CD4-positive, alpha-beta T cell treated with Interleukin-6 for 4 hours (primary cell): ENCODE measurements at regions not wholly inside any gene's neighbourhood (a gene's known extent, or its start where the extent isn't known, plus 50 kb on each side); places are given as distances from the start of the nearest gene placed in this dataset.
"Not testable (repeated sequence)": the region's sequence is repeated elsewhere in the genome, so short reads cannot be mapped to it uniquely, and the experiment has no call there.

ENCODE experiments used
- DNase-seq: peaks from one replicate; pipeline ENCODE4 v3.0.0-alpha.2; 2020; ENCODE audit warnings: mixed read lengths

DNA sequence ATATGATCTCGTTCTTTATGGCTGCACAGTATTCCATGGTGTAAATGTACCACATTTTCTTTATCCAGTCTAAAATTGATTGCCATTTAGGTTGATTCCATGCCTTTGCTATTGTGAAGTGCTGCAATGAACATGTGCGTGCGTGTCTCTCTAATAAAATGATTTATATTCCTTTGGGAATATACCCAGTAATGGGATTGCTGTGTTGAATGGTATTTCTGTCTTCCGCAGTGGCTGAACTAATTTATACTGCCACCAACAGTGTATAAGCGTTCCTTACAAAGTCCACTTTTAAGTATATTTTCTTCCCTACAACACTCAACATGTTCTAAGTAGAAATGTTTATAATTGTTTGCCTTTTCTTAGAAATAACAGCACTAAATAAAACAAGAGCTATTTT is 521.9 kb downstream of the DTWD2 start:
- no peak for DNase-seq

DNA sequence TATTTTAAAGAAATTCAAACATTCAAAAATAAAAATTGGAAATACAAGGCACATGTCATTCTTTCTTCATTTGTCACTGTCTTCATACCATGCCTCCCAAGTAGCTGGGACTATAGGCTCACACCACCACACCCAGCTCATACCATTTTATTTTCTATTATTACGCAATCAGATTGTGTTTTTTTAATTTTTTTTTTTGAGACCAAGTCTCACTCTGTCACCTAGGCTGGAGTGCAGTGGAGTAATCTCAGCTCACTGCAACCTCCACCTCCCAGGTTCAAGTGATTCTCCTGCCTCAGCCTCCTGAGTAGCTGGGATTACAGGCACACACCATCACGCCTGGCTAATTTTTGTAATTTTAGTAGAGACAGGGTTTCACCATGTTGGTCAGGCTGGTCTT is 526.1 kb downstream of the DTWD2 start:
- DNase-seq: not testable (repeated sequence)

DNA sequence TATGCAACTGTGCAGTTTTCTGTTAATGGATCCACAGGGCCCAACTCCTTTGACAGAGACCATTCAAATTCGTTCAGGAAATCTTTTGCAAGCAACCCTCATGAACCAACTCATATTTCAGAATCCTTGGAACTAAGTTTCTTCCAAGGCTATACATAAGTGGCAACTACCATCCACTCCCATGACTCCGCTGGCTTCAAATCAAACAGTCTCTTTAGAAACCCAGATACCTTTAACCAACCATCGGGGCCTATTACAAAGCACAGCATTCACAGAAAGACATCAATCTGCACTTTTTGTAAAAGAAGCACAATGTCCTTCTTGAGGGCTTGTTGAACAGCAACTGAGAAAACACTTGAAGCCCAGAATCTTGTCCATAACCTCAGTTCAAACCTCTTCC is 526.9 kb downstream of the DTWD2 start:
- DNase-seq: no peak

DNA sequence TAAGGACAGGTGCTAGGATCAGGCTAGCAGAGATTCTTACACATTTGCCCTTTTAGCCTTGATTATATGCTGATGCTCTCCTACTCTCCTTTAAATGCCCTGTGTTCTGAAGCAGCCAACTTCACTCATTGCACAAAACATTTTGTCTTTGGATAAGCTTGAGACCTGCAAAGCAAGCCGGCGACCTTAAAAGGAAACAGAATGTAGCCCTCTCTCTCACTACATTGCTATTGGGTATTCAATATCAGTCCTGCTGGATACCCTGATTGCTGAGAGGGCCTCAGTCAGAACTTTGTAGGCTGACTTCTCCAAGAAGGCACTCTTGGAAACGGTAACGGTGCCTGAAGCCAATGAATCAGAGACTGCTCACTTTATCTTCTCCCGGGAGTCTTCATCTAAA is 528.9 kb downstream of the DTWD2 start:
- no peak for DNase-seq

DNA sequence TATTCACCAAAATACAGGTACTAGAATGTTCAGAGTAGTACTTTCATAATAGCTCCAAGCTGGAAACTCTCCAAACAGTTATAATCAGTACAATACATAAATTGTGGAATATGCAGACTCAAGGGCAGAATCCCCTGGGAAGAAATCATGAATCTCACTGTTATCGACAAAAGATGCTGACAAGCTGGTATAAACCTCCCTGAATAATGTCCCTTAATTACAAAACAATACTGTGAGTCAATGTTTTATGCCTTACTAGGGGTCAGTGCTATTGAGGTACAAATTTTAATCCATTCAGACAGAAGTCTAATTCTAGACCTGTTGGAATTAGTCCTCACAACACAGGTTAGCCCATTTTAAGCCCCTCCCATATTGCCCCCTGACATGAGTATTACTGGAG is 532.3 kb downstream of the DTWD2 start:
- DNase-seq: no peak

DNA sequence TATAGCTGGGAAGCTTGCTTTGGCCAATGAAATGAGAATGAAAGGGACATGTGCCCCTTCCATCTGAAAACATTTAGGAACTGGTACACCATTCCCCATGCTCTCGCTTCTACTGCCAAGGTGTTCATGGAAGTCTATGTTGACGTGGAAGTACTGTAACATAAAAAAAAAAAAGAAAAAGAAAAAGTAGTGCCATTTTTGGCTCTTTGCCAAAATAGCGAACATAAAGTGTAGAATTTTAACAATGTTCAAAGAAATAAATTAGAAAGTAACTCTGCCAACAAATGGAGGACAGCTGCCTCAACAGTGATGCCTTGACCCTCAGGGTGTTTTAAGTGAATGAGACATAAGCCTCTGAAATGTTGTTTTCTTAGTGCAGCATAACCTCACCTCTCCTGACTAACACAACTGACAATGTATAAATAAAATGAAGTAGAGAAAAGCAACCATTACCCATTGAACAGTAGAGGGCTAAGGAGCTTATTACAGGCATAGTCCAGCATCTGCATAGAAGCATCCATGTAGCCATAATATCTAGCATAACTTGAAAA is 536.6 kb downstream of the DTWD2 start:
- DNase-seq: no peak

DNA sequence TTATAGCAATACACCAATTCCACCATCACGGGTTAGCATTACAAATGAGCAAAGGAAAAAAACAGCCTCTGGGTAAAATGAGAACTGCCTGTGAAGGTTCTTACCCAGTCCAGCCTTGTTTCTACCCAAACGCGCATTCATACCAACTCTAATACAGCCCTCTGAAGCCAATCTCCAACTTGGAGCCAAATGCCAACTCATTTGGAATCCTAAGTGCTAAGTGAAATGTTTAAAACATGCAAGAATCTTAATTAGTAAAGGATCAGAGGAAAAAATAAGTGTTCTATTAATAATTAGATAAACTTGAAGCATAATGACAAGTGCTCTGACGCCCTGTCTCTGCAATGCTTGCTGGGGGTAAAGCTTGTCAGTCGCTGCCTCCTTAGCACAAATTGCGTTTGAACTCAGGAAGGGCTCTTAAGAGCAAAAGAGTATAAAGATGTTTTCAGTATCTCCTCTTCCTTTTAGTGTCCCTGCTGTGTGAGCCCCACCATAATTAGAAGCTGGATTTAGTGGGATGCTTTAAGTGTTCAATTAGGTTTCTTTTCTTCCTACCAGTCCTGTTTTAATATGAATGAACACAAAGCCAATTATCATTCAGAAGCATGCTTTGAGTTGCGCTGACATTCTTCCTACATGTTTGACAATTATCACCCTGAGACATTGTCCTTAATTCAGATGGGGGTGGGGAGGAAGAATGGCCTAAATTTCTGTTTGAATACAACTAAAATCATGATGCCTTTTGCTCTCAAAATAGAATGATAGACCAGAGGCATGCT is 537.6 kb downstream of the DTWD2 start:
- no peak for DNase-seq

DNA sequence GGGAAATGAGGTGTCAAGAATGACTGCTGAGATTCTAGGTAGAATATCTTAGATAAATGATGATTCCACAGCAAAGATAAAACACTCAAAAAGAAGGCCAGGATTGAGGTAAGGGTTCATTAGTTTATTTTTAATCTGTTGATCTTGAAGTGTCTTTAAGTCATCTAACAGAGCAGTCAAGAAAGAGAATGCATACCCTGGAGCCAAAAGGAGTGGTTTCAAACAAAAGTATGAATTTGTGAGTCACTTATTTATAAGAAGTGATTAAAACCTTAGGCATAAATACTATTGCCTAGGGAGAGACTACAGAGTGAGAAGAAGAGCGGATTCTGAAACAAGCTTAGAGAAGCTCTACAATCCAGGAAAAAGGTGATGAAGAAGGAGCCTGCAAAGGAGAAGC is 541.0 kb downstream of the DTWD2 start:
- no peak for DNase-seq

DNA sequence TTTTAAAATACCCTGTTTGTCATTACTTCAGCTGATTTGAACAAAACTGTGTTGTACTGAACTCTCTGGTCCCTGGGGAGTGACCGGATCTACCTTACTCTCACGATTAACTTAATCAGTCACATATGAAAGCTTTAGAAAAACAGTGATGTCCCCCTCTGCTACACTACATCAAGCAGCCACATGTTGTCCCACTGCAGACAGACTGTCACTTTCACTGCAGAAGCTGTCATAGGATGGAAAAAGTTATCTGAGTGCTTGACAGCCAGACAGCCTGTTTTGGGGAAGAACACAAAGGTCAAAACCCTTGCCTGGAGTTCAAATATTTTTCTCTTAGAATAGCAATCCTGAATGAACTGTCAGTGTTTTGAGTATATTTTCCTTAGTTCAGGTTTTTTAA is 546.4 kb downstream of the DTWD2 start:
- DNase-seq: no peak

DNA sequence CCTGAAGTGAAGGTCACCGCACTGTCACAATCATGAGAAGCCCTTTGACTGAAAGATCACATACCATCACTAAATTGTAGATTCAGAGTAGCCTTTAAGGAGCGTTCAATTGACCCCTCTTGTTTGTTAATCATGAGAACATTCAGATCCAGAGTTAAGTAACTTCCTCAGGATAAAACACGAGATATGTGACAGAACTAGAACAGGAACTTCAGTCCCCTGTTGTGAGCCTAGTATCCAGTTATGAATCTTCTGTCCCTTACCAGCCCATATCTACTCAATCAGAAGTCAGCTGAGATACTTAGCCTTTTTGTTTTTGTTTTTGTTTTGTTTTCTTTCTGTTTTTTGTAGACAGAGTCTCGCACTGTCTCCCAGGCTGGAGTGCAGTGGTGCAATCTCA is 547.3 kb downstream of the DTWD2 start:
- no peak for DNase-seq

DNA sequence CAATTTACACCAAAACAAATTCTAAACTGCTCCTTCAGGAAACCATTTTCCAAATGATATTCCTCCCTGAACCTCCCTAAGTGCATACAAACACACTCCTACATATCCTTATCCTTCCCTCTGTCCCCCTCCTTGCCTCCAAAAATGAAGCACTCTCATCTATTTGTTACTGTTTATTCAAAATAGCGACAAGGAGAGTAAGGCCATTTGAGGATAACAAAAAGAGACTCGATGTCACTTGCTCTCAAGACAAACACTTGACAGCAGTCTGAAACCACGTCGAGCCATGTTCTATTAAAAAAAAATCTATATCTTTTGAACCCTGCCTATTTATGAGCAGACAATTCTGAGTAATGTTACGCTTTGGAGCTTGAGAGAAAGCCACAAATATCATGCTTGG is 547.9 kb downstream of the DTWD2 start:
- no peak for DNase-seq

DNA sequence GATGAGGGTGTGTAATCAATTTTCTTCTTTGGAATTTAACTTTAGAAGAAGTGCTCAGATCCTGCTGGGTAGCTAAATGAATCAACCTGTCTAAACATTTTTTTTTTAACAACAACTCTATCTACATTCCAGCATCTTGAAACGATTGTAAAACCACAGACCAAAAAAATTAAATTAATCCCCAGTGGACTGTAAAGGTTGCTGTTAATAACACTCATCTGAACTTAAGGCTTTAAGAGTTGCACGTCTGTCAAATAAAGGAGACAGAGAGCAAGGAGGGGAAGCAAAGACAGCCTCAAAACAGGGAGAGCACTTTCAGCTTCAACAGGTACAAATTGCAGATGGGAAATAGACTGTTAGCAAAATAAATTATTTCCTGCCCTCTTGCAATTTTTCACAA is 548.5 kb downstream of the DTWD2 start:
- no peak for DNase-seq

DNA sequence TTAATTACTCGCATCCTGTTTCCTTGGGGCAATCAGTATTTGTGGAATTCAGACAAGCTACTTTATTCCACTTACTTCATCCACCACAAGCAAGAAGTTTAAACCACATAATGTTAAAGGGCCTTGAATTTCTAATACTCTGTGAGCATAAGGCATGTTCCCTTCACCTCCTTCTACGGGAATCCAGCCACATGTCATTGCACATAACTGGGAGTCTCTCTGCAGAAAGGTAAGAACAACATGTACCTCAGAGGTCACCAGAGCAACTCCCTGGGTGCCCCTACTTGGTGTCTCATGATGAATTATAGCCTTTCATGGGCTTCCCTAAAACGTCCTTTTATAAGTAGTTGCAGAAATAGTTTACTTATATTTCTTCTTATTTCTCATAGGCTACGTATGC is 553.2 kb downstream of the DTWD2 start:
- DNase-seq: no peak

DNA sequence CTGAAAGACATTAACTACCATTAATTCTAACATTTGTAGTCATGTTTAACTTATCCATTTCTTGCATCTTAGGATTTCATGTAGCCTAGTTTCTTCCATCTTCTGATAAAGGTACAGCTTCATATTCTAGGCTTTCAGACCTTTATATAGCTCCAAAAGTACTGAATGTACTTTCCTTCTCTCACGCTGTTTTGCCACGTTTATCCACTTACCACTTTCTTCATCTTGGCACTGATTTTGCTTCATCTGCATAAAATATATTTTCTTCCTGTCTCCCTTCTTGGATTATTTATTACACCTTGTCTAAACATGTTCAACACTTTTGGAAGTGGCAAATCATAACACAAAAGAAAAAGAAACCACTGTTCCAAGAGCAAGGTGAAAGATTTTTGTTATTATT is 553.8 kb downstream of the DTWD2 start:
- DNase-seq: no peak

DNA sequence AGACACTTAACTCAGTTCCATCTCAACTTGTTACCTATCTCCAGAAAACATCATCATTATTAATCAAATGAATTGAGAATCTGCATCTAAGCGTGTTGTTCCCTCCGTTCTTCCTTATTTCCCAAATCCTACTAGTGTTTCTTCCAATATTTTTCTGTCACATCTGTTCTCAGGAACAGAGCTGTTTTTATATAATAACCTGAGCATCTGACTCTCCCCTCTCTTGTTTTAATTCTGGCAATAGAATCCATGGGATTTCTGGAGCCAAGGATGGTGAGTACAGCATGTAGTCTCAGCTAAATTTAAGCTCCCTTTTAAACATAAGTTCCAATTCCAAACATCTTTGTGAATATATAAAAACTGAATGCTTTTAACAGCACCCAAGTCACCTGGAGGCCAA is 558.3 kb downstream of the DTWD2 start:
- no peak for DNase-seq

DNA sequence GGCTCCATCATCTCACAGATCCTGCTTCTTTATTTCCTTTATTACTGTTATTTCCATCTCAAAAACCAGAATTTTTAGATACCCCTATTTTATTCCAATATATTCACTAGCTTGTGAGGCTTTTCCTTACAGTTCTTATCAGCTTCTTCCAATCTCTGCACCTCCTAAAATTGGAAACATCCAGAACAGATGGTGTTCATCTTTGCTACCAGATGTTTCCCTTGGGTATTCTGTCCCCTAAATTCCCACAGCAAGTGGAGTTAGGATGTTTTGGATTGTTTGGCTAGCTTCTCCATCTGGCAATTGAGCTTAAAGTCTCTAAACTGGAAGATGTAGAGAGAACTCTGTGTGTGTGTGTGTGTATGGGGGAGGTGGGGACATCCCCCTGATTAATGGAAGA is 580.4 kb downstream of the DTWD2 start:
- DNase-seq: no peak

DNA sequence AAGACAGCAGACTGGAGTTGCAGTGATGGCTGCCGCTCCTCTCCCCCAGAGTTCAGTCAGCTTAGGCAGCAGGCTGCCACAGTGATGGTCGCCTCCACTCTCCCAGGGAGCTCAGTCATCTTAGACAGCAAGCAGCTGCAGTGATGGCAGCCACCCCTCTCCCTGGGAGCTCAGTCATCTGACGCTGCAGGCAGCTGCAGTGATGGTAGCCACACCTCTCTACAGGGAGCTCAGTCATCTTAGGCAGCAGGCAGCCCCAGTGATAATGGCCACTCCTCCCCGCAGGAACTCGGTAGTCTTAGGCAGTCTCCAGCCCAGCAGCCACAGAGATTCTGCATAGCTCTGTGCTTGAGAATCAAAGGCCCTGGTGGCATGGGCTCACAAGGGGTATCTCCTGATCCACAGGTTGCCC is 582.7 kb downstream of the DTWD2 start:
- DNase-seq: no peak

DNA sequence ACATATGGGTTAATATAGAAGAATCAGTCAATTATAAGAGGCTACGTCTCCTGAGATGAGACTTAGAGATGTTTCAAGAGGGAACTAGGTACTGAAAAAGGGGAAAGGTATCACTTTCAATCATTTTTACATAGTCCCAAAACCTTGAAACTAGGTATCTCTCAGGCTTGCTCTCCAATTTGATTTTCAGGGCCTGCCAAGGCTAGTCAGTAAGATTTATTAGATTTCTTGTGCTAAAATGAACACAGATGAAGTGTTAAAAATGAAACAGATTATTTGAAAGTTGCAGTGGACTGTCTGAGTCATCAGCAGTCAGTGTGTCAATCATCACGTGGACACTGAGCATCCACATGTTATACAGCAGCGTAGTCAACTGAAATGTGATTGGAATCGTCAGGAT is 591.1 kb downstream of the DTWD2 start:
- no peak for DNase-seq

DNA sequence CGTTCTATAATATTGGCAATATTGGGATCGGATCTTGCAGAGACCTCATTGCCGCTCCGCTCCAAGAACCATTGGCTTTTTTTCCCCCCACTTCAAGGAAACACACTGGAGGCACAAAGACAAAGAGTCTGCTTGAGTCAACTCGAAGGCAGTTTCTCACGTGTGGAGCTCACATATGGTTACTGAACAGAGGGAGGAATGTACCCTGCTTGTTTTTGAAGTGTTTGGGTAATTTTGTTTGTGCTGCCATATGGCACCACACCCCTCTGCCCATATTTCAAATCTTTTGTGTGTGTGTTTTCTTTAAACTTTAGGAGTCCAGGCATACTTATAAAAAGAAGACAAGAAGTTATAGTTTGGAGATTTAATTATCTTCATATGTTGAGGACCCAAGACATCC is 595.9 kb downstream of the DTWD2 start:
- DNase-seq: no peak

DNA sequence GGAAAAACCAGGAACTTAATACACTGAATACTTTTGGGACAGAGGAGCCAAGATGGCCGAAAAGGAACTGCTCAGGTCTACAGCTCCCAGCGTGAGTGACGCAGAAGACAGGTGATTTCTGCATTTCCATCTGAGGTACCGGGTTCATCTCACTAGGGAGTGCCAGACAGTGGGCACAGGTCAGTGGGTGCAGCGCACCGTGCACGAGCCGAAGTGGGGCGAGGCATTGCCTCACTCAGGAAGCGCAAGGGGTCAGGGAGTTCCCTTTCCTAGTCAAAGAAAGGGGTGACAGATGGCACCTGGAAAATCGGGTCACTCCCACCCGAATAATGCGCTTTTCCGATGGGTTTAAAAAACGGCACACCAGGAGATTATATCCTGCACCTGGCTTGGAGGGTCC is 605.4 kb downstream of the DTWD2 start:
- not testable (repeated sequence) for DNase-seq

DNA sequence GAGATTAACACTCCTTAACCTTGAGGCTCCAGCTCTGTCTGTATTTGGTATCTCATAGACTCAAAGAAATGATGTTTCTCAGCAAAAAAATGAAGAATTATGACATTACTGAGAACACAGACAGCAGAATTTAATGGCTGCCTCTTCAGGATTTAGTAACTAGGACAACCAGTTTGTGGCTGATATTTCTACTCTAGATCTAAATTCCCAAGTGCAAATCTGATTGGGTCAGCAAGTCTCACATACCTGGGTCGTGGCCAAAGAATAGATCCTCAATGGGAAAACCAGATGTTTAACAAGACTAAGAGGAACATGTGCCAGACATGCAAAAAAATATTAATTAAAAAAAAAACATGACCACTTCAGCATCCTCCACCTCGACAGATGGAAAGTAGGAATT is 608.9 kb downstream of the DTWD2 start:
- no peak for DNase-seq

DNA sequence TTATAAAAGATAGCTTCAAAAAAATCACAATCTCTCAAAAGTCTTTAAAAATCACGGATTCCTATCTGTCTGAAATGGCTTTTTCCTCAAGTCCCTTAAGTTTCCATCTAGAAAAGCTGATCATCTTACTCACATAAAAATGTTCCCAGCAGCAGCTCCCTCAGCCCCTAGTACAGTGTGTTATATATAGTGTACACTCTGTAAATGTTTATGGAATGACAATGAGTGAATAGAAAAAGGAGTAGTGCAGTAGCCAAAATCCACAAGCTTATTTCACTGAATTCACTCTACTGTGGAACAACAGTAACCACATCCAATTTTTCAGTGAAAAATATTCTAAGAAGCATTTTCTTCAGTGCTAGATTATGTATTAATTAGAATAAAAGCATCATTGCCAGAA is 609.4 kb downstream of the DTWD2 start:
- no peak for DNase-seq

DNA sequence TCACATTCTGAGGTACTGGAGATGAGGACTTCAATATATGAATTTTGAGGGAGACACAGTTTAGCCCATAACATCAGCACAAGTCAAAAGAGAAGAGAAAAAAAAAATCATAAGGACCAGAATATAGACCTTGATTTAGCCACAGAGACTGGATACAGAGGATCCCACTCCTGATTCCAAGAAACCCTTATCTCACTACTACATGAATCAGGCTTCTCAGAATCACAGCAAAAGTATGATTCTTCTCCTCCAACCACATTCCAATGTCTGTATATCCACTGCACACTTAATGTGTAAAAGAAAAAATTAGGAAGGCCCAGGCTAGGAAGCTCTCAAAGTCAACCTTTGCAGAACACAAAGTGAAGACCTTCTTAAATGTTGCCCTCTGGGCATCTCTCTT is 610.9 kb downstream of the DTWD2 start:
- DNase-seq: no peak

DNA sequence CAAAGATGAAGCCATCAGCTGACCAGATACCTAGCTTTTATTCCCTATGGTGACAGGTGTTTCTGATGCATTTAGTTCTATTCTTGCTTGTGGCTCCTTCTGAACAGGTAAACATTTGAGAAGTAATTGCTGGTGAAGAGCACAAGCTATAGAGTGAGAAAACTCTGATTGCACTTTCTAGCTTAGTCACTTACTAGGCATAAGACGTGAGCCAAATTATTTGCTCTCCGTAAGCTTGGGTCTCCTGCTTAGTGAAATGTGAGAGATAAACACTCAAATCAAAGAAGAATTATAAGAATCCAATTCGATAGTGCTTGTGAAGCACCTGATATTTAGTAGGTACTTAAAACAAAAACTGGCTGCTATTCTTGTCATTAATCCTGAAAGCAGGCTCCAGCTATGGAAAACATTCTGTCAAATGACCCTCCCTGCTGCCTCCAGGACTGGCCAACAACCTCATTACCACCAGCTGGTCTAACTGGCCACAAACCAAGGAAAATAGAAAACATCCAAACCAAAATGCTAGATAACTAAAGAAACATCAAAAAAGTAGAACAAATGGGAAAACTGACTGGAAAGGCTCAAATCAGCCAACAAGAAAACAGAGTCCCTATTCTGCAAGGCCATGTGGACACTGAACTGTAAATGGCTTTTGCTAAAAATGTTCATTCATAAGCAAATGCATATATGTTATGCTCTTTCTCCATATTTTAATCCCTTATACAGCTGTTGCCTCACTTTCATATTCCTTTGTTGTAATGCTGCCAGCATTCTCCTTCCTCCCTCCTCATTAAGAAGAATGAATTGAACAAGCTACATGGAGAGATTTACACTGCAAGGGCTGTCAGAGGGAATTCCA is 616.1 kb downstream of the DTWD2 start:
- no peak for DNase-seq
